NCI-H510A treated with DMSO at 0.1 percent for 48 hours (cell line): ENCODE measurements at regions not wholly inside any gene's neighbourhood (a gene's known extent, or its start where the extent isn't known, plus 50 kb on each side); places are given as distances from the start of the nearest gene placed in this dataset.
"Not testable (repeated sequence)": the region's sequence is repeated elsewhere in the genome, so short reads cannot be mapped to it uniquely, and the experiment has no call there.

Experiments
- DNase-seq: peaks from one replicate; lab custom pipeline; 2025; lab: John Stamatoyannopoulos, UW

- no peak for DNase-seq
Observed at GRCh38 chr6:165844801-165845364, 181.8 kb upstream of the PDE10A start.

- DNase-seq: no peak
Observed at GRCh38 chr6:165844232-165844631, 181.2 kb upstream of the PDE10A start.

DNA sequence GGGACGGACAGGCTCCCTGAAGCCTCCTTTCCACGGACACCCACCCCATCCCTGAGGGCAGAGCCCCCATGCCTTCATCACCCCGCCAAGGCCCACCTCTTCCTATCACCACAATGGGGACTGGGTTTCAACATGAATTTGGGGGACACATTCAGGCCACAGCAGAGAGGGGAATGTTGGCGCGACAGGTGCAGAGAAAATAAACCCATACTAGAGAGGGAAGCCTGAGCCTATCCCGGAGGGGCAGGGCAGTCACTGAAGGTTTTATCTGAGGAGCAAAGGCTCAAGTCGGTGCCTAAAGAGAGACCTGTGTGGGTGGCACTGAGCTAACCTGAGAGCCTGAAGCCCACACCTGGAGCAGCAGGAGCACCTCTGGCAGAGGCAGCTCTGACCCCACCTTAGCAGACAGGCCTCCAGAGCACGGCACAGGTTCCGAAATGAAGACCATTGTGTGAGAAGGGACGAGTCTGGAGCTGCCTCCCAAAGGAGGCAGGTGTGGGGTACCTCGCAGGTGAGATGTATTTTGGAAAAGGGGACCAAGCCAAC is 180.6 kb upstream of the PDE10A start:
- no peak for DNase-seq

DNA sequence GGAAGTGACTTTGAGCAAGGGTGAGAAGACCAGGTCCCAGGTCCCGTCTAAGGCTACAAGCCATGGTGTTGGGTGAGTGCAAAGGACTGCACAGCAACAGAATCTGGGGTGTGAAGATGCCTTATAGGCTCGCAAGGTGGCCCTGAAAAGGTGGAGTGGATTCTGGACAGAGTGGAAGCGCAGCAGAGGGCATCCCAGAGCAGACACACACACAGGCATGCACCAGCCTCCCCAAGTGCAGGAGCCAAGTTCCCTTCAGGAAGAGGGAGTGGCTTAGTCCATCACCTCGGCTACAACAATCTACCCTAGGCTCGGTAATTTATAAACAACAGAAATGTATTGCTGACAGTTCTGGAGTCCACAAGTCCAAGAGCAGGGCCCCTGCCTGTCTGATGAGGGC is 180.1 kb upstream of the PDE10A start:
- no peak for DNase-seq

DNA sequence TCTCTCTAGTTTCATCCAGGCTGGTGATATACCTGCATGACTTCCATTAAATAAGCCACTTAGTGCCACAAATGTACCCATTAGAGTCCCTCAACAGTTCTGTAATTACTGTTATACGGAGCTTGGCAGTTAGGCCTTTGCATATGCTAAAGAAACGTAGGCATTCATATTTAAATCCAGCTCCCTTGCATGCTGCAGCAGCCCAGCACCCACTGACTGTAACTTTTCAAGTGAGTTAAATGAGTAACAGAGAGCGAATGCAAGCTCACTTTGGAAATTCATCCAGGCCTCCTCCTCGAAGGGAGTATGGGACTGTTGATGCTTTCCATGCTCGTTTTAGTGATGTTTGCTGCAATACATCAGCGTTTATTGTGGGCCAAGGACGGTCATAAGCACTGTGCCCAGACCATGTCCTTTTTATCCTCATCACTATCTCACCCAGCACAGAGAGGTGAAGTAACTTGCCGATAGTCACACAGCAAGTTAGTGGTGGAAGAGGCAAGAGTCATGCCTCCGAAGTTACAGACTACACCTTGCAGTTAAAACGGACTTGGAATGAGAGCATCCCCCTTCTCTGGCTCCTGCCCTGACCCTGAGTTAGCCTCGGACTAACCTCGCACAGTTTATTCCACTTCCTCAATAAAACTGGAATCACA is 179.4 kb upstream of the PDE10A start:
- no peak for DNase-seq

GRCh38 chr6:165841153-165841558 is 178.1 kb upstream of the PDE10A start:
- DNase-seq: peak; percentile 22

- DNase-seq: no peak
Observed at GRCh38 chr6:165837948-165838745, 175.1 kb upstream of the PDE10A start.

- not testable (repeated sequence) for DNase-seq
Observed at GRCh38 chr6:165836648-165837047, 173.6 kb upstream of the PDE10A start.

GRCh38 chr6:165835410-165835851 is 172.4 kb upstream of the PDE10A start:
- DNase-seq: no peak

DNA sequence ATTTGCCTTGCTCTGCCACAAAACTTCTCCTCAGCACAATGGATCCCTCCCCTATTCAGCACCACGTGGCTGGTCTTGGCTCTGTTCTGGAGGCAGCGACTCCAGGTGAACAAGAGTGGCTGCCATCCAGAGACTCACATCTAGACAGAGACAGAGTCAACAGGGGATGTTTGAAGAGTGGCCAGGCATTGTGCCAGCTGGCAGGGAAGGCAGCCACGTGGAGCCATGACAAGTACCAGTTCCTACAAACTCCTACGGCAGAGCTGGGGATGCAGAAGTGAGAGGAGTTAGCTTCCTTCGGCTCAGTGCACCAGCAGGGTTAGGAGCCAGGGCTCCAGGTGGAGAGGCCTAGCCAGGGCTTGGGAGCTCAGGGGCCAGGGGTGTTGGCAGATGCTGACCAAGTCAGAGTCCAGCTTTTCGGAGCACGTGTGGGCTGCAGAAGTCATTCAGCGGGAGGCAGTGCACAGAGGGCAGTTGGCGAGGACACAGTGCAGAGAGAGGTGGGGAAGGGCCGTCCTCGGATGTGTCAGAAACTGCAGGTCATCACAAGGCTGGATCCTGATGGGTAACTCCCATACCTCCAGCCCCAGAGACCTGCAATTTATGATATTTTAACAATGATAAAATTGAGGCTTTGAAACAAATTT is 171.7 kb upstream of the PDE10A start:
- peak; percentile 89 for DNase-seq

DNA sequence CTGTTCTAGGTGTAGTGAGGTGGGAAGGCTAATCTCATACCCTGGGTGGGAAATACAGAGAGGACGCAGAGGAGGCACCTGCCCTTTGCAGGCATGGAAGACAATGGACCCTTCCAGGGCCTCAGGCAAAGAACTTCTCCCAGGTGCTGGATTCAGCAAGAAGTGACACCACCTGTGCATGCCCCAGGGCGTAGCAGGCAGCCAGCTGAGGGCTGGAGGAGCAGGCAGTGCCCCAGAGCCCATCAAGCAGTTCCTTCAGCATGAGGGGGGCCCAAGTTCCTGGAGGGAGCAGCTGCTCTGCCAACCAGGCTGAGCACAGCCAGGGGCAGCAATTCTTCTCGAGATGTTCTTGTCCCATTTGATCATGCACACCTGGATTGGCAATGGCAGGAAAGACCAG is 170.3 kb upstream of the PDE10A start:
- DNase-seq: peak; percentile 1

GRCh38 chr6:165831812-165832510 is 168.9 kb upstream of the PDE10A start:
- DNase-seq: no peak

DNA sequence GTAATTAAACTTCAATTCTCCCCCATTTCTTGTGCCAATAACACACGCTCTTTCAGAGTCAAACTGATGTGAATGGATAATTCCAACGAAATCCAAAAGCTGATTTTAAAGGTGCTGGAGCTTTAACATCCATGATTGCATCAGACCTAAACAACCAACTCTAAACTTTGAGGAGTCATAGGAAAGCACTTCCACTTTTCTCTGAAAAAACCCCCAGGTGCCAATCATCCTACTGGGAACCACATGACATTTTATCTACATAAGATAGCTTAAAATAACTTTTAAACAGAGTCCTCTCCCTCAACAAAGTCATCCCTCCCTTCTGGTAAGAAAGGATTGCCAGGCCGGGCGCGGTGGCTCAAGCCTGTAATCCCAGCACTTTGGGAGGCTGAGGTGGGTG is 167.7 kb upstream of the PDE10A start:
- DNase-seq: no peak

DNA sequence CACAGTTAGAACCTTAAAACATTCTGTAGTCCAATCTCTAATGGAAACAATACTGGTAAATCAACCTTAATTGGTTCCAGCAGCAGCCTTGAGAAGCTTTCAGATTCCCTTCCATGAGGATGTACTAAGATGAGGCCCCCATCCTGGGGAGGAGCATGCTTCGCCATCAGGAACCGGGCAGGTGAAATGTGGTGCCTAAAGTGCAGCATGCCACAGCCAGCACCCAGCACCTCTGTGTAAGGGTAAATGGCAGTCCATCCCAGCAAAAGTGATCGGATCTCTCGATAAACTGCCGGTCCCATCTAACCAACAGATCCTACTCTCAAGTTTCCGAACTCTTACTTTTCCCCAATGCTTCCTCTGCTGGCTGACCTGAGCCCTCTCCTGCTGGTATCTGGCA is 166.3 kb upstream of the PDE10A start:
- no peak for DNase-seq

GRCh38 chr6:165827190-165827518 is 164.1 kb upstream of the PDE10A start:
- no peak for DNase-seq

DNA sequence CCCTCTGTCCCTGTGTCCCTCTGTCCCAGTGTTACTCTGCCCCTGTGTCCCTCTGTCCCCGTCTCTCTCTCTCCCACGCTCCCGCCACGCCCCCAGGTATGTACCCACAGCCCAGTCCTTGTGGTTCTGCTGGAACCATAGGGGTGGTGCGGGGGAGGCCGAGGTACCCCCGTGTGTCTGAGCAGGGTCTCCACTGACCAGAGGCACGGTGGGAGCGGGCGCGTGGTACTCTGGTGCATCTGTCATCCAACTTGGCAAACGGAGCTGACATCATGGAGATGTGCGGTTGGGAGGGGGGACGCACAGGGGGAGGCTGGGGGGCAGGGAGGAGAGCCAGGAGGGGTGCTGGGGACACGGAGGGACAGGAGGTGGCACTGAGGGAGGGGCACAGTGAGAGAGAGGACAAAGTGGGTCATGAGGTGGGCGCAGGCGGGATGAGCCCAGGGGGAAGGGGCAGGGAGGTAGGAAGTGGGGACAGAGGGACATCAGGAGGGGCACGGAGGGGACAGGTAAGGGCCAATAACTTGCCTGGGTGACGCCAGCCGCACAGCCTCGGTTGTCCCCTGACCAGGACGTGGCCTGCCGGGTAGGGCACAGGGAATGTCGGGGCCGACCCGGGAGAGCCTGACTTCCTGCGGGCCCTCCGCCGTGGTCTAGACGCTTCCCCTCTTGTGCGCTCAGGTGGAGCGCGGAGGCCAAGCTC is 163.6 kb upstream of the PDE10A start:
- no peak for DNase-seq

DNA sequence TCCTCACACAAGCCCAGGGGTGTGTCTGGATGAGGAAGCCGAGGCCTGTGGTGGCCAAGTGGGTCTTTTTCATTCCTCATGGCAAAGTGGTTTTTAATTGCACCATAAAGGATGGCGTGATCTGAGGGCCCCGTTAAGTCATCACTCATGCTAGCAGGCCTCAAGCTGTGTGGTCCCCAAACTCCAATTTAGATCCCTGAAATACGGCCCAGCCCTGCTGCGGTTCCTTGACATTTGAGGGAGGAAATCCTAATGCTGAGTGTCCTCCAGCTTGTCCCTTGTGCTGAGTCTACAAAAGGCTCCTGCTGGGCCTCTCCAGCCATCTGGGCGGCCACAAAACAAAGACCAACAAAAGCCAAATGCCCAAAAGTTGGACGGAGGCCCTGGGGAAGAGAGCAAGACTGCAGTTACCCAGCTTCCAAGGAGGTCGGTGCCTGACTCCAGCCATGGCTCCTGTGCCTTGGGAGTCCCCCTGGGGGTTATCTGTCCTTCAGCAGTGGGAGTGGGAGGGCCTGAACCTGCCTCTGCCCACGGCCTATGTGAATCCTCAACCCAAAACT is 162.3 kb upstream of the PDE10A start:
- DNase-seq: no peak

DNA sequence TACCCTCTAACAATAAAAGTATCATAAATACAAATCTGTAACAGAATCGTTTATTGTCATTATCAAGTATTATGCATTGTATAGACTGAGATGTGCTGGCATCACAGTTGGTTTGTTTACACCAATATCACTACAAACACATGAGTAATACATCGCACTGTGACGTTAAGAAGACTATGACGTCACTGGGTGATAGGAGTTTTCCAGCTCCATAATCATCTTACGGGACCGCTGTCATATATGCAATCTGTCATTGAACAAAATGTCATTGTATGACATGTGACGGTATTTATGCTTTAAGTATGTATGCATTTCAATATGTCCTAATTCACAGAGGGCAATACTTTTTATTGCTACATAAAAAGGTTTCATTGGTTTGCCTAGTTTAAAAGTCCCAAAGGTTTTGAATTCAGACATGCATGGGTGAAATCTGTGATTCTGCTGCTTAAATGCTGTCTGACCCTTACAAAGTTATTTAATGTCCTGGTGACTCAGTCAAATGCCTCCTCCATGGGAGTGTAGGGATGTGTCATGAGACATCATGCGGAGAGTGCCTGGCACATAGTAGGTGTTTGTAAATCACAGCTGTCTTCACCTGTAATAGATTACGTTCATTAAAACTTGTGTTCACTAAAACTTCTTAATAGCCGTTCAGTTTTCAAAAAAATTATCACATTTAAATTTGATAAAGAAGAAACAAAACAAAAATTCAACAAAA is 160.7 kb upstream of the PDE10A start:
- DNase-seq: no peak

- no peak for DNase-seq
Observed at GRCh38 chr6:165822501-165822900, 159.5 kb upstream of the PDE10A start.

DNA sequence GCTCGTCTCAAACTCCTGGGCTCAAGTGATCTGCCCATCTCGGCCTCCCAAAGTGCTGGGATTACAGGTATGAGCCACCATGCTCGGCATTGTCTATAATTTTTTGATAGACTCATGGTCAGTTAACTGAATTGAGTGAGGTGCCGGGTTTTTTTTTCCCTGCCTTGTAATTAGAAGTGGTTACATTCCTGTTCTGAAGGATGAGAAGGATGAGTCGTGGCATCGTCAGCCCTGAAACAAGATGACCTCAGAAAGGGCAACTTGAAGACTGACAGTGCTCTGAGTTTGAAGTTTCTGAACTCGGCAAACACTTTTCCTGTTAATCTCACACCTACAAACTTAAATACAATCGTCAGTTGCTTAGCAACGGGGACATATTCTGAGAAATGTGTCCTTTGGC is 158.7 kb upstream of the PDE10A start:
- no peak for DNase-seq
